K562 (cell line): ENCODE measurements at regions not wholly inside any gene's neighbourhood (a gene's known extent, or its start where the extent isn't known, plus 50 kb on each side); places are given as distances from the start of the nearest gene placed in this dataset.

ENCODE experiments used
- ESRRA ChIP-seq: fragments of 450-650 bp; IDR thresholded peaks from 2 replicates; pipeline ENCODE4 v1.6.1; 2014; ENCODE audit warnings: low read depth, mild to moderate bottlenecking, moderate library complexity, borderline replicate concordance
- JUND ChIP-seq, 2 experiments: IDR thresholded peaks; 2 replicates in 1 of 2; 3 replicates in 1 of 2; pipeline ENCODE4 v1.6.1; 2011; ENCODE audit warnings: borderline replicate concordance in 2 of 2, low read depth in 2 of 2, low read length in 2 of 2, improper control_type of control experiment in 1 of 2, missing biosample characterization in 1 of 2, missing genetic modification characterization in 1 of 2, missing genetic modification reagents in 1 of 2
- NRF1 ChIP-seq, 2 experiments: fragments of 450-650 bp; IDR thresholded peaks in 1 of 2; conservative IDR thresholded peaks in 1 of 2; 2 replicates each; pipeline ENCODE4 v1.6.1; 2014; ENCODE audit warnings: mild to moderate bottlenecking in 2 of 2
- RBM14 ChIP-seq: fragments of 200-400 bp; formaldehyde crosslinking; IDR thresholded peaks from 2 replicates; pipeline ENCODE4 v1.6.1; 2018; ENCODE audit warnings: low read depth, mild to moderate bottlenecking, low read length, moderate library complexity, borderline replicate concordance; ENCODE audit not compliant: insufficient read depth
- SETDB1 ChIP-seq: IDR thresholded peaks from one replicate; pipeline ENCODE4 v1.6.1; 2012; ENCODE audit warnings: low read length, control low read depth, inconsistent platforms
- SPI1 ChIP-seq: IDR thresholded peaks from 2 replicates; pipeline ENCODE4 v1.6.1; 2011; ENCODE audit warnings: low read depth, low read length, control low read depth, borderline replicate concordance
- TRIM28 ChIP-seq: fragments of 450-650 bp; IDR thresholded peaks from 2 replicates; pipeline ENCODE4 v1.6.1; 2017
- ZNF24 ChIP-seq: fragments of 450-650 bp; IDR thresholded peaks from 2 replicates; pipeline ENCODE4 v1.6.1; 2016
- TF ChIP-seq, protein P1 (sequence below), 2 experiments: fragments of 450-650 bp in 1 of 2; sonication (generic) in 1 of 2; formaldehyde crosslinking in 1 of 2; IDR thresholded peaks; 2 replicates each; pipeline versions ENCODE4 v1.7.1 to v1.9.0; 2016 to 2022; ENCODE audit warnings: inconsistent platforms in 1 of 2, mild to moderate bottlenecking in 1 of 2, missing genetic modification reagents in 1 of 2
- TF ChIP-seq, protein P2 (sequence below): sonication (generic); formaldehyde crosslinking; IDR thresholded peaks from 2 replicates; pipeline ENCODE4 v1.8.0; 2022; ENCODE audit warnings: missing genetic modification reagents, mild to moderate bottlenecking, borderline replicate concordance
- TF ChIP-seq, protein P3 (sequence below): fragments of 450-650 bp; IDR thresholded peaks from 2 replicates; pipeline ENCODE4 v1.6.1; 2016; ENCODE audit warnings: missing biosample characterization, missing genetic modification characterization

DNA sequence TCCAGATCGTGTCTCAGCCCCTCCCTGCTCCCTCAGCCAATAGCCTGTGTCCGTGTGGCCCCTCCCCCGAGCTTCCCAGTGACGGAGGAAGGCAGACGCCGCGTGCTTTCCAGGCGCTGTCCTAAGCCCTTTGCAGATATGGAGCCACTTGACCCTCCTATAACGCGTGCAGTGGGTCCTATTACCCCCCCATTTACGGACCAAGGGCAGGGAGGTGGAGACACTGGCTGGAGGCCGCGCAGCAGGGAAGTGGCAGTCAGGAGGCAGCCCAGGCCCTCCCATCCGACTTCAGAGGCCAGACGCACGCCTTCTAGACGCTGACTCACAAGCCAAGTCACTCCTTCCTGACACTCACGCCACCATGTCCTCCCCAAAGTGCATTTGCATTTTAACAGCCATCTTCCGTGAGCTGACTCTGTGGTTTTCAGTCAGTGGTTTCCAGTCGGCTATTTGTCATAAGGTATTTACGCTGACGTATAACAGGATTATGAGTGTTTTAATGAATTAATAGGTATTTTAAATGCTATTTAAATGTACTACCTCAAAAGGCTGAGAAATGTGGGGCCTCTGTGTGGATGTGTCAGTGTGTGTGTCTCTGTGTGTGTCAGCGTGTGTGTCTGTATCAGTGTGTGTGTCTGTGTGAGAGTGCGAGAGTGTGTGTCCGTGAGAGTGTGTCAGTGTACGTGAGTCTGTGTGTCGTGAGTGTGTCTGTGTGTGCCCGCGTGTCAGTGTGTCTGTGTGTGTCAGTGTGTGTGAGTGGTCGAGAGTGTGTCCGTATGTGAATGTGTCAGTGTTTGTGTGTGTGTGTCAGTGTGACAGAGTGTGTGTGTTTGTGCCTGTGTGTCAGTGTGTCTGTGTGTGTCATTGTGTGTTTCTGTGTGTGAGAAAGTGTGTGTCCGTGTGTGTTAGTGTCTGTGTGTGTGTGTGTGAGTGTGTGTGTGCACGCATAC, 92.0 kb upstream of the INSIG1 start (continued):
- TF ChIP-seq, protein P1, sequence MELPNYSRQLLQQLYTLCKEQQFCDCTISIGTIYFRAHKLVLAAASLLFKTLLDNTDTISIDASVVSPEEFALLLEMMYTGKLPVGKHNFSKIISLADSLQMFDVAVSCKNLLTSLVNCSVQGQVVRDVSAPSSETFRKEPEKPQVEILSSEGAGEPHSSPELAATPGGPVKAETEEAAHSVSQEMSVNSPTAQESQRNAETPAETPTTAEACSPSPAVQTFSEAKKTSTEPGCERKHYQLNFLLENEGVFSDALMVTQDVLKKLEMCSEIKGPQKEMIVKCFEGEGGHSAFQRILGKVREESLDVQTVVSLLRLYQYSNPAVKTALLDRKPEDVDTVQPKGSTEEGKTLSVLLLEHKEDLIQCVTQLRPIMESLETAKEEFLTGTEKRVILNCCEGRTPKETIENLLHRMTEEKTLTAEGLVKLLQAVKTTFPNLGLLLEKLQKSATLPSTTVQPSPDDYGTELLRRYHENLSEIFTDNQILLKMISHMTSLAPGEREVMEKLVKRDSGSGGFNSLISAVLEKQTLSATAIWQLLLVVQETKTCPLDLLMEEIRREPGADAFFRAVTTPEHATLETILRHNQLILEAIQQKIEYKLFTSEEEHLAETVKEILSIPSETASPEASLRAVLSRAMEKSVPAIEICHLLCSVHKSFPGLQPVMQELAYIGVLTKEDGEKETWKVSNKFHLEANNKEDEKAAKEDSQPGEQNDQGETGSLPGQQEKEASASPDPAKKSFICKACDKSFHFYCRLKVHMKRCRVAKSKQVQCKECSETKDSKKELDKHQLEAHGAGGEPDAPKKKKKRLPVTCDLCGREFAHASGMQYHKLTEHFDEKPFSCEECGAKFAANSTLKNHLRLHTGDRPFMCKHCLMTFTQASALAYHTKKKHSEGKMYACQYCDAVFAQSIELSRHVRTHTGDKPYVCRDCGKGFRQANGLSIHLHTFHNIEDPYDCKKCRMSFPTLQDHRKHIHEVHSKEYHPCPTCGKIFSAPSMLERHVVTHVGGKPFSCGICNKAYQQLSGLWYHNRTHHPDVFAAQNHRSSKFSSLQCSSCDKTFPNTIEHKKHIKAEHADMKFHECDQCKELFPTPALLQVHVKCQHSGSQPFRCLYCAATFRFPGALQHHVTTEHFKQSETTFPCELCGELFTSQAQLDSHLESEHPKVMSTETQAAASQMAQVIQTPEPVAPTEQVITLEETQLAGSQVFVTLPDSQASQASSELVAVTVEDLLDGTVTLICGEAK (IDR thresholded peaks at IDR 0.05), result peak; percentile 87
- TF ChIP-seq, protein P1 (CRISPR knock-in tag; IDR thresholded peaks at IDR 0.05), result peak; percentile 77
- peak; percentile 88 to 91 for TF ChIP-seq NRF1 (conservative IDR thresholded peaks at IDR 0.05 in 1 of 2, IDR thresholded peaks at IDR 0.05 in 1 of 2)
- TF ChIP-seq TRIM28, result peak; percentile 85
- peak; percentile 92 for TF ChIP-seq ESRRA
- TF ChIP-seq, protein P2, sequence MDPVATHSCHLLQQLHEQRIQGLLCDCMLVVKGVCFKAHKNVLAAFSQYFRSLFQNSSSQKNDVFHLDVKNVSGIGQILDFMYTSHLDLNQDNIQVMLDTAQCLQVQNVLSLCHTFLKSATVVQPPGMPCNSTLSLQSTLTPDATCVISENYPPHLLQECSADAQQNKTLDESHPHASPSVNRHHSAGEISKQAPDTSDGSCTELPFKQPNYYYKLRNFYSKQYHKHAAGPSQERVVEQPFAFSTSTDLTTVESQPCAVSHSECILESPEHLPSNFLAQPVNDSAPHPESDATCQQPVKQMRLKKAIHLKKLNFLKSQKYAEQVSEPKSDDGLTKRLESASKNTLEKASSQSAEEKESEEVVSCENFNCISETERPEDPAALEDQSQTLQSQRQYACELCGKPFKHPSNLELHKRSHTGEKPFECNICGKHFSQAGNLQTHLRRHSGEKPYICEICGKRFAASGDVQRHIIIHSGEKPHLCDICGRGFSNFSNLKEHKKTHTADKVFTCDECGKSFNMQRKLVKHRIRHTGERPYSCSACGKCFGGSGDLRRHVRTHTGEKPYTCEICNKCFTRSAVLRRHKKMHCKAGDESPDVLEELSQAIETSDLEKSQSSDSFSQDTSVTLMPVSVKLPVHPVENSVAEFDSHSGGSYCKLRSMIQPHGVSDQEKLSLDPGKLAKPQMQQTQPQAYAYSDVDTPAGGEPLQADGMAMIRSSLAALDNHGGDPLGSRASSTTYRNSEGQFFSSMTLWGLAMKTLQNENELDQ, result peak; percentile 67; the same call in 1 of the 2 replicates
- TF ChIP-seq JUND (IDR thresholded peaks at IDR 0.05; ENCODE audit: borderline replicate concordance, low read depth, low read length), result peak; percentile 96
- TF ChIP-seq JUND (tag; IDR thresholded peaks at IDR 0.05; ENCODE audit: borderline replicate concordance, low read depth, low read length), result peak; percentile 88; the same call in 2 of the 3 replicates
- peak; percentile 81 for TF ChIP-seq ZNF24
- TF ChIP-seq, protein P3, sequence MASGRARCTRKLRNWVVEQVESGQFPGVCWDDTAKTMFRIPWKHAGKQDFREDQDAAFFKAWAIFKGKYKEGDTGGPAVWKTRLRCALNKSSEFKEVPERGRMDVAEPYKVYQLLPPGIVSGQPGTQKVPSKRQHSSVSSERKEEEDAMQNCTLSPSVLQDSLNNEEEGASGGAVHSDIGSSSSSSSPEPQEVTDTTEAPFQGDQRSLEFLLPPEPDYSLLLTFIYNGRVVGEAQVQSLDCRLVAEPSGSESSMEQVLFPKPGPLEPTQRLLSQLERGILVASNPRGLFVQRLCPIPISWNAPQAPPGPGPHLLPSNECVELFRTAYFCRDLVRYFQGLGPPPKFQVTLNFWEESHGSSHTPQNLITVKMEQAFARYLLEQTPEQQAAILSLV (tag), result peak; percentile 6
- TF ChIP-seq SPI1, result peak; percentile 91
- TF ChIP-seq RBM14, result no peak
- TF ChIP-seq SETDB1, result peak; percentile 88
